Fibroblast of lung (primary cell): ENCODE measurements at regions not wholly inside any gene's neighbourhood (a gene's known extent, or its start where the extent isn't known, plus 50 kb on each side); places are given as distances from the start of the nearest gene placed in this dataset.

Experiments used
- EZH2 ChIP-seq: IDR thresholded peaks from 2 replicates; pipeline ENCODE4 v1.5.1; 2012; ENCODE audit warnings: low read length, control low read depth, mild to moderate bottlenecking; ENCODE audit errors: missing control alignments
- TF ChIP-seq, protein P1 (sequence below), 2 donors: IDR thresholded peaks in 1 of 2; conservative IDR thresholded peaks in 1 of 2; 1 replicate in 1 of 2; 2 replicates in 1 of 2; pipeline ENCODE4 v1.5.1; 2011 to 2012; ENCODE audit warnings: low read length in 2 of 2, control low read depth in 1 of 2, inconsistent platforms in 1 of 2, low read depth in 1 of 2, mild to moderate bottlenecking in 1 of 2

DNA sequence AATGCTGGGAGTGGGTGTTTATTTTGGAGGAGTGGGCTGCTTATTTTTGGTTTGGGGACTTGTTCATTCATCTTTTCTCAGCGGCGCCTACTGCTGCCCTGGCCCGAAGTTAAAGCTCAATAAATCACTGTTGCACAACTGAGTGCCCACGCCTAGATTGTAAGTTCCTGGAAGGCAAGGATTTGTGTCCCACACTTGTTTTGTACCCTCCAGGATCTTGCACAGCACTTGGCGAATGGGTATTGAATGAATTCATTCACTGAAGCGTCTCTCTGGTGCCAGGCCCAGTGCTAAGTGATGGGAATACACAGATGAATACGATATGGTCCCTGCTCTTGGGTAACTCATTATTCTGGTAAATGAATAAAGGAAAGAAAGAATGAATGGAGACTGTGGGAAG is 153.3 kb upstream of the PARP11 start:
- TF ChIP-seq, protein P1, sequence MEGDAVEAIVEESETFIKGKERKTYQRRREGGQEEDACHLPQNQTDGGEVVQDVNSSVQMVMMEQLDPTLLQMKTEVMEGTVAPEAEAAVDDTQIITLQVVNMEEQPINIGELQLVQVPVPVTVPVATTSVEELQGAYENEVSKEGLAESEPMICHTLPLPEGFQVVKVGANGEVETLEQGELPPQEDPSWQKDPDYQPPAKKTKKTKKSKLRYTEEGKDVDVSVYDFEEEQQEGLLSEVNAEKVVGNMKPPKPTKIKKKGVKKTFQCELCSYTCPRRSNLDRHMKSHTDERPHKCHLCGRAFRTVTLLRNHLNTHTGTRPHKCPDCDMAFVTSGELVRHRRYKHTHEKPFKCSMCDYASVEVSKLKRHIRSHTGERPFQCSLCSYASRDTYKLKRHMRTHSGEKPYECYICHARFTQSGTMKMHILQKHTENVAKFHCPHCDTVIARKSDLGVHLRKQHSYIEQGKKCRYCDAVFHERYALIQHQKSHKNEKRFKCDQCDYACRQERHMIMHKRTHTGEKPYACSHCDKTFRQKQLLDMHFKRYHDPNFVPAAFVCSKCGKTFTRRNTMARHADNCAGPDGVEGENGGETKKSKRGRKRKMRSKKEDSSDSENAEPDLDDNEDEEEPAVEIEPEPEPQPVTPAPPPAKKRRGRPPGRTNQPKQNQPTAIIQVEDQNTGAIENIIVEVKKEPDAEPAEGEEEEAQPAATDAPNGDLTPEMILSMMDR (conservative IDR thresholded peaks at IDR 0.05 in 1 of 2, IDR thresholded peaks at IDR 0.05 in 1 of 2; ENCODE audit: low read depth in 1 of 2, low read length in 2 of 2): no peak
- no peak for TF ChIP-seq EZH2
